Endothelial cell of umbilical vein (primary cell): ENCODE measurements at regions not wholly inside any gene's neighbourhood (a gene's known extent, or its start where the extent isn't known, plus 50 kb on each side); places are given as distances from the start of the nearest gene placed in this dataset.

Experiments used
- BruUV-seq: library from RNA; stranded (reverse); fragments of 400-500 nt; replicated peaks from 2 replicates; lab custom pipeline; 2021; lab: Mats Ljungman, UMichigan
- CTCF ChIA-PET: fragments of 300-600, 350-600 bp; sonication (Branson Sonifier 250); formaldehyde crosslinking; loops from one replicate; lab custom pipeline; 2021; ENCODE audit warnings: antibody characterized with exemption, inconsistent platforms; lab: Charles Lee
- POLR2A ChIA-PET: fragments of 300-600, 350-600 bp; sonication (Branson Sonifier 250); formaldehyde crosslinking; loops from one replicate; lab custom pipeline; 2021; ENCODE audit warnings: antibody characterized with exemption, inconsistent platforms; lab: Charles Lee
- DNase-seq: peaks from one replicate; pipeline ENCODE4 v3.0.0-alpha.2; 2011; ENCODE audit warnings: low read depth, low spot score
- FAIRE-seq: peaks from 2 replicates; lab custom pipeline; 2011; peaks lifted over from hg19 to GRCh38; lab: Jason Lieb, UNC
- H2AFZ ChIP-seq: 2 replicates; pipeline ENCODE4 v1.6.0; 2012; ENCODE audit warnings: low read depth, low read length, control low read depth, inconsistent platforms
- H3K27ac ChIP-seq: 2 replicates; pipeline ENCODE4 v1.5.1; 2011; ENCODE audit warnings: low read depth, mild to moderate bottlenecking, control low read depth, low read length, moderate library complexity; ENCODE audit not compliant: insufficient read depth
- H3K27me3 ChIP-seq, 2 experiments: 2 replicates each; pipeline versions ENCODE4 v1.6.0 to v1.6.1; 2011; ENCODE audit warnings: low read length in 2 of 2, mixed read lengths in 1 of 2; ENCODE audit not compliant: control insufficient read depth in 2 of 2, insufficient read depth in 2 of 2
- H3K36me3 ChIP-seq, 2 experiments: 2 replicates in 1 of 2; 3 replicates in 1 of 2; pipeline ENCODE4 v1.5.1; 2011; ENCODE audit warnings: low read length in 2 of 2, mild to moderate bottlenecking in 1 of 2, moderate library complexity in 1 of 2; ENCODE audit not compliant: control insufficient read depth in 2 of 2, insufficient read depth in 2 of 2; ENCODE audit errors: extremely low read depth in 1 of 2
- H3K4me1 ChIP-seq: 3 replicates; pipeline ENCODE4 v1.5.1; 2011; ENCODE audit warnings: mild to moderate bottlenecking, low read length; ENCODE audit not compliant: control insufficient read depth, insufficient read depth; ENCODE audit errors: extremely low read depth
- H3K4me2 ChIP-seq: 2 replicates; pipeline ENCODE4 v1.6.1; 2011; ENCODE audit warnings: low read length, control low read depth, mixed read lengths; ENCODE audit not compliant: insufficient read depth
- H3K4me3 ChIP-seq, 3 experiments: fragments of 200-600 bp in 1 of 3; sonication (generic), shearing (Covaris generic) in 1 of 3; replicated peaks in 1 of 3; 2 replicates each; pipeline ENCODE4 v1.5.1; 2011 to 2016; ENCODE audit warnings: control low read depth in 3 of 3, low read length in 3 of 3, mild to moderate bottlenecking in 2 of 3, inconsistent platforms in 1 of 3, low read depth in 1 of 3, moderate library complexity in 1 of 3; ENCODE audit not compliant: insufficient read depth in 1 of 3
- H3K79me2 ChIP-seq: 2 replicates; pipeline ENCODE4 v1.6.0; 2012; ENCODE audit warnings: low read length, inconsistent platforms; ENCODE audit not compliant: control insufficient read depth, insufficient read depth
- H3K9ac ChIP-seq: replicated peaks from 2 replicates; pipeline ENCODE3; 2011; ENCODE audit warnings: low read length, control low read depth; ENCODE audit not compliant: insufficient read depth; ENCODE audit errors: extremely low read depth
- H3K9me1 ChIP-seq: replicated peaks from 3 replicates; pipeline ENCODE4 v1.6.0; 2011; ENCODE audit warnings: mild to moderate bottlenecking, low read length; ENCODE audit not compliant: control insufficient read depth, insufficient read depth; ENCODE audit errors: extremely low read depth
- H3K9me3 ChIP-seq: replicated peaks from 2 replicates; pipeline ENCODE4 v1.5.1; 2012; ENCODE audit warnings: low read length, inconsistent platforms; ENCODE audit not compliant: control insufficient read depth, insufficient read depth
- H4K20me1 ChIP-seq: replicated peaks from 2 replicates; pipeline ENCODE3; 2011; ENCODE audit warnings: mild to moderate bottlenecking, low read length; ENCODE audit not compliant: control insufficient read depth, insufficient read depth; ENCODE audit errors: extremely low read depth
- EZH2 ChIP-seq: IDR thresholded peaks from 2 replicates; pipeline ENCODE4 v1.6.1; 2012; ENCODE audit warnings: borderline replicate concordance, low read depth, mild to moderate bottlenecking, moderate library complexity, low read length, inconsistent platforms; ENCODE audit not compliant: severe bottlenecking
- FOS ChIP-seq: IDR thresholded peaks from 2 replicates; pipeline ENCODE4 v1.6.1; 2011; ENCODE audit warnings: mild to moderate bottlenecking, low read length, moderate library complexity, borderline replicate concordance; ENCODE audit not compliant: insufficient read depth
- GATA2 ChIP-seq: IDR thresholded peaks from 2 replicates; pipeline ENCODE4 v1.7.0; 2011; ENCODE audit warnings: low read depth, mild to moderate bottlenecking, moderate library complexity, mixed read lengths, low read length; ENCODE audit not compliant: insufficient read length, insufficient read depth
- JUN ChIP-seq: IDR thresholded peaks from 2 replicates; pipeline ENCODE4 v1.6.1; 2011; ENCODE audit warnings: borderline replicate concordance, low read depth; ENCODE audit not compliant: insufficient read length, insufficient read depth
- MYC ChIP-seq: IDR thresholded peaks from one replicate; pipeline ENCODE4 v1.6.1; 2011; ENCODE audit warnings: mild to moderate bottlenecking, low read depth, low read length
- POLR2A ChIP-seq: IDR thresholded peaks from 2 replicates; pipeline ENCODE4 v1.6.1; 2012; ENCODE audit warnings: low read depth, mild to moderate bottlenecking, control low read depth, low read length
- dilution Hi-C: fragments of 300-500 bp; cut with MboI; formaldehyde crosslinking; loops from one replicate; pipeline ENCODE4 v1.15.0; 2019; ENCODE audit warnings: low sequenced_read_pairs; ENCODE audit not compliant: extremely low pct_ligation_motif_present
- intact Hi-C: fragments of 100-400 bp; cut with micrococcal nuclease; formaldehyde crosslinking; loops from one replicate; pipeline ENCODE4 v1.10.0; 2022
- TF ChIP-seq, protein P1 (sequence below), 2 donors: IDR thresholded peaks; 1 replicate in 1 of 2; 2 replicates in 1 of 2; pipeline ENCODE4 v1.5.1; 2011; ENCODE audit warnings: low read length in 2 of 2, mild to moderate bottlenecking in 2 of 2, moderate library complexity in 2 of 2, control low read depth in 1 of 2, inconsistent platforms in 1 of 2, low read depth in 1 of 2; ENCODE audit not compliant: insufficient read depth in 1 of 2; ENCODE audit errors: extremely low read depth in 1 of 2
- TF ChIP-seq, protein P2 (sequence below): IDR thresholded peaks from 2 replicates; pipeline ENCODE4 v1.6.1; 2011; ENCODE audit not compliant: insufficient read depth, insufficient read length

DNA sequence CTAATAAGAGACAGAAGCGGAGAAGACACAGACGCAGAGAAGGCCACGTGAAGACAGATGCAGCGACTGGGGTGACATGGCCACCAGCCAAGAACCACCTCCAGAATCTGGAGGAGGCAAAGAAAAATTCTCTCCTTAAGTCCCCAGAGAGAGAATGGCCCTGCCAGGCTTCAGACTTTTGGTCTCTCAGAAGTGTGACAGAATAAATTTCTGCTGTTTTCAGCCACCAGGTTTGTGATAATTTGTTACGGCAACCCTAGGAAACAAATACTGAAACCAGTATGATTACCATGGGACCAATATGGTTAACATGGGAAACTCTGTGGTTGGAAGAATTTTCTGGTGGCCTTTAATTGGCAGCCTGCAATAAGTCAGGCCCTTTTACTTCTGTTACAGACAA, 63.9 kb upstream of the DOCK9 start:
- Histone ChIP-seq H3K9me3 (no peaks in the 10 kb centered on the region), H3K4me1 (peaks cover 10% of the 10 kb centered on the region), H2AFZ (no peak overlapping the region), H3K9ac (no peak overlapping the region), H3K79me2 (no peaks in the 10 kb centered on the region), H3K27ac (no peak overlapping the region), H3K27me3 (no peaks in the 10 kb centered on the region), H3K4me2 (no peak overlapping the region), H3K4me3 (no peak overlapping the region), H4K20me1 (peaks cover 4% of the 10 kb centered on the region), H3K9me1 (no peaks in the 10 kb centered on the region), H3K36me3 (no peaks in the 10 kb centered on the region)
- DNase-seq = no peak
- dilution Hi-C loops = no loop called here
- FAIRE-seq = no peak
- intact Hi-C loops = no loop called here
- CTCF ChIA-PET = interaction anchor here (1.6 to 1.7 kb wide), 2 partner anchors 8 to 22 kb away, joined by 3 to 5 read pairs; no protein-coding TSS in a partner anchor
- TF ChIP-seq FOS (no peak), EZH2 (no peak), MYC (no peak)
- TF ChIP-seq, protein P1, sequence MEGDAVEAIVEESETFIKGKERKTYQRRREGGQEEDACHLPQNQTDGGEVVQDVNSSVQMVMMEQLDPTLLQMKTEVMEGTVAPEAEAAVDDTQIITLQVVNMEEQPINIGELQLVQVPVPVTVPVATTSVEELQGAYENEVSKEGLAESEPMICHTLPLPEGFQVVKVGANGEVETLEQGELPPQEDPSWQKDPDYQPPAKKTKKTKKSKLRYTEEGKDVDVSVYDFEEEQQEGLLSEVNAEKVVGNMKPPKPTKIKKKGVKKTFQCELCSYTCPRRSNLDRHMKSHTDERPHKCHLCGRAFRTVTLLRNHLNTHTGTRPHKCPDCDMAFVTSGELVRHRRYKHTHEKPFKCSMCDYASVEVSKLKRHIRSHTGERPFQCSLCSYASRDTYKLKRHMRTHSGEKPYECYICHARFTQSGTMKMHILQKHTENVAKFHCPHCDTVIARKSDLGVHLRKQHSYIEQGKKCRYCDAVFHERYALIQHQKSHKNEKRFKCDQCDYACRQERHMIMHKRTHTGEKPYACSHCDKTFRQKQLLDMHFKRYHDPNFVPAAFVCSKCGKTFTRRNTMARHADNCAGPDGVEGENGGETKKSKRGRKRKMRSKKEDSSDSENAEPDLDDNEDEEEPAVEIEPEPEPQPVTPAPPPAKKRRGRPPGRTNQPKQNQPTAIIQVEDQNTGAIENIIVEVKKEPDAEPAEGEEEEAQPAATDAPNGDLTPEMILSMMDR (IDR thresholded peaks at IDR 0.05; ENCODE audit: extremely low read depth in 1 of 2, insufficient read depth in 1 of 2, low read depth in 1 of 2, low read length in 2 of 2) = no peak
- no TSS peak for BruUV-seq
- POLR2A ChIA-PET = no interaction called here

DNA sequence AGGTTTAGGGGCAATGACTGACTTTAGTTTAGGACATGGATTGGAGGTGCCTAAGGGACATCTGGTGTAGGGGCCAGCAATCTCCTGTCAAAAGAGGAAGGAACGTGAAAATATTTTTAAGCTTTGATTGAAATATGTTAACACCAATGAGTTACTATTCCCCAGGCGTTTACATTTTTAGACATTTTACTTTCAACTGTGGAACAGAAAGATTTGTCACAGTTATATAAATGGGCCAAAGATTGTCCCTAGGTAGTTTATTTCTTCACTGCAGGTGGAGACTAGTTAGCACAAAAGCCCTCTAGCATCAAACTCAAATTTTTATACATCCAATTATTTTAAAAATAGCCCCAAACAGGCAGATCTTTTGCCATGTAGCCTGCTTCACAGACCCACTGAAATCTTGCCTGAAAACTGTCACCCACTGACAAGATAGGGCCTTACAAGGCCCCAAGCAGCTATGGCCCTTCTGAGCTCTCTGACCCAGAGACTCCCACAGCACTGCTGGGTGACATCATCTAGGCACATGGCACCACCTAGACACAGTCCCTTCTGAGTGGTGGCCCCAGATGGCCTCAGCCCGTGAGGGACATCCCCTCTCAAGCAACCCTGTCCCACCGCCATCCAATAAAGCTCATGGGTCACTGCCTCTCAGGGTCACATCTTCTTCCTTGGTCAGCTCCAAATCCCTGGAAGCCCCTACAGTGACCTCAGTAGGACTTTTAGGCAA, 64.8 kb upstream of the DOCK9 start:
- dilution Hi-C loops = no loop called here
- CTCF ChIA-PET = interaction anchor here (0.8 to 2.0 kb wide), 4 partner anchors 9 to 199 kb away, joined by 3 to 7 read pairs (median 4); no protein-coding TSS in a partner anchor

More for the DNA sequence above, 64.8 kb upstream of the DOCK9 start:
- Histone ChIP-seq H3K79me2 (no peaks in the 10 kb centered on the region), H3K4me3 (no peak overlapping the region), H2AFZ (no peak overlapping the region), H3K4me2 (no peak overlapping the region), H3K27ac (no peak overlapping the region), H3K9ac (no peak overlapping the region), H4K20me1 (peaks cover 4% of the 10 kb centered on the region), H3K4me1 (peaks cover 14% of the 10 kb centered on the region), H3K36me3 (no peaks in the 10 kb centered on the region), H3K9me3 (no peaks in the 10 kb centered on the region), H3K27me3 (no peaks in the 10 kb centered on the region), H3K9me1 (no peaks in the 10 kb centered on the region)
- FAIRE-seq (no peak), DNase-seq (no peak)
- TF ChIP-seq, protein P1 (IDR thresholded peaks at IDR 0.05; ENCODE audit: extremely low read depth in 1 of 2, insufficient read depth in 1 of 2, low read depth in 1 of 2, low read length in 2 of 2) = no peak
- TF ChIP-seq FOS (no peak), JUN (no peak), EZH2 (no peak), GATA2 (no peak), POLR2A (no peak)
- TF ChIP-seq, protein P2, sequence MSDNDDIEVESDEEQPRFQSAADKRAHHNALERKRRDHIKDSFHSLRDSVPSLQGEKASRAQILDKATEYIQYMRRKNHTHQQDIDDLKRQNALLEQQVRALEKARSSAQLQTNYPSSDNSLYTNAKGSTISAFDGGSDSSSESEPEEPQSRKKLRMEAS = no peak
- POLR2A ChIA-PET = no interaction called here
- no TSS peak for BruUV-seq
- intact Hi-C loops = no loop called here
